SK-N-MC (cell line): ENCODE measurements at regions not wholly inside any gene's neighbourhood (a gene's known extent, or its start where the extent isn't known, plus 50 kb on each side); places are given as distances from the start of the nearest gene placed in this dataset.

Source experiments
- DNase-seq: peaks from one replicate; pipeline ENCODE4 v3.0.0-alpha.2; 2011; ENCODE audit warnings: low read depth, low spot score
- H3K27ac ChIP-seq: fragments of 200-600 bp; sonication (generic); 2 replicates; pipeline ENCODE4 v1.5.1; 2016; ENCODE audit warnings: mixed run types
- H3K36me3 ChIP-seq: fragments of 200-600 bp; sonication (generic); 2 replicates; pipeline ENCODE4 v1.6.1; 2017; ENCODE audit warnings: antibody characterized with exemption, low read length, mixed read lengths; ENCODE audit not compliant: insufficient read depth
- H3K4me3 ChIP-seq: fragments of 200-600 bp; sonication (generic); 2 replicates; pipeline ENCODE4 v1.5.1; 2016
- H3K9ac ChIP-seq: fragments of 200-600 bp; sonication (generic); 2 replicates; pipeline ENCODE4 v1.8.0; 2017; ENCODE audit warnings: mixed run types, mixed read lengths; ENCODE audit not compliant: insufficient read length
- H3K9me3 ChIP-seq: fragments of 200-600 bp; sonication (generic); 2 replicates; pipeline ENCODE4 v1.6.1; 2017; ENCODE audit warnings: low read depth, mild to moderate bottlenecking, antibody characterized with exemption, low read length, moderate library complexity, mixed read lengths
- EZH2 ChIP-seq: fragments of 200-600 bp; sonication (generic); IDR thresholded peaks from one replicate; pipeline ENCODE4 v1.6.1; 2017; ENCODE audit warnings: antibody characterized with exemption
- FOXP2 ChIP-seq: optimal IDR thresholded peaks from 2 replicates; pipeline ENCODE3; 2011; ENCODE audit warnings: mild to moderate bottlenecking, moderate library complexity; ENCODE audit not compliant: insufficient read depth; ENCODE audit errors: extremely low read length, control extremely low read depth
- POLR2AphosphoS5 ChIP-seq: IDR thresholded peaks from 2 replicates; pipeline ENCODE4 v1.6.1; 2012; ENCODE audit warnings: mild to moderate bottlenecking, low read depth, low read length, borderline replicate concordance

- DNase-seq: no peak
- H3K9me3 ChIP-seq: no peaks in the 10 kb centered on the region
- TF ChIP-seq FOXP2 (no peak), POLR2AphosphoS5 (no peak), EZH2 (no peak)
- H3K4me3 ChIP-seq: no peak overlapping the region
- no peak overlapping the region for H3K9ac ChIP-seq
- no peak overlapping the region for H3K27ac ChIP-seq
- no peaks in the 10 kb centered on the region for H3K36me3 ChIP-seq
These were observed 585.2 kb upstream of the B3GALT2 start for GRCh38 chr1:193771596-193771995.

- H3K27ac ChIP-seq: peak overlapping the region; percentile 69
- DNase-seq: peak; percentile 44
- H3K4me3 ChIP-seq: no peak overlapping the region
- no peaks in the 10 kb centered on the region for H3K9me3 ChIP-seq
- H3K9ac ChIP-seq: peak overlapping the region; percentile 16
- no peaks in the 10 kb centered on the region for H3K36me3 ChIP-seq
- no peak for TF ChIP-seq FOXP2
These were observed 583.2 kb upstream of the B3GALT2 start for GRCh38 chr1:193769651-193770050.

- TF ChIP-seq FOXP2 (no peak), POLR2AphosphoS5 (no peak), EZH2 (no peak)
- no peak overlapping the region for H3K27ac ChIP-seq
- no peak overlapping the region for H3K9ac ChIP-seq
These were observed 581.5 kb upstream of the B3GALT2 start for GRCh38 chr1:193767886-193768285.

GRCh38 chr1:193766329-193766728, 579.9 kb upstream of the B3GALT2 start:
- no peak for DNase-seq
- H3K9me3 ChIP-seq: no peaks in the 10 kb centered on the region
- TF ChIP-seq POLR2AphosphoS5 (no peak), FOXP2 (no peak), EZH2 (no peak)
- H3K36me3 ChIP-seq: no peaks in the 10 kb centered on the region
- no peak overlapping the region for H3K4me3 ChIP-seq
- H3K27ac ChIP-seq: no peak overlapping the region
- no peak overlapping the region for H3K9ac ChIP-seq

More at GRCh38 chr1:193767886-193768285, 581.5 kb upstream of the B3GALT2 start:
- Histone ChIP-seq H3K9me3 (no peaks in the 10 kb centered on the region), H3K4me3 (no peak overlapping the region), H3K36me3 (no peaks in the 10 kb centered on the region)
- DNase-seq: no peak

- Histone ChIP-seq H3K27ac (no peak overlapping the region), H3K4me3 (no peak overlapping the region), H3K9me3 (no peaks in the 10 kb centered on the region), H3K36me3 (no peaks in the 10 kb centered on the region), H3K9ac (no peak overlapping the region)
- TF ChIP-seq EZH2 (no peak), FOXP2 (no peak), POLR2AphosphoS5 (no peak)
- no peak for DNase-seq
These were observed 576.9 kb upstream of the B3GALT2 start for GRCh38 chr1:193763266-193763665.

- TF ChIP-seq POLR2AphosphoS5 (no peak), EZH2 (no peak), FOXP2 (no peak)
- no peak for DNase-seq
- no peaks in the 10 kb centered on the region for H3K36me3 ChIP-seq
- no peak overlapping the region for H3K27ac ChIP-seq
- H3K4me3 ChIP-seq: no peak overlapping the region
- H3K9ac ChIP-seq: no peak overlapping the region
- no peaks in the 10 kb centered on the region for H3K9me3 ChIP-seq
These were observed 575.8 kb upstream of the B3GALT2 start for GRCh38 chr1:193762236-193762635.

GRCh38 chr1:193755441-193755840, 569.0 kb upstream of the B3GALT2 start:
- DNase-seq: no peak
- no peaks in the 10 kb centered on the region for H3K9me3 ChIP-seq
- no peak for TF ChIP-seq POLR2AphosphoS5
- TF ChIP-seq EZH2: no peak
- no peak for TF ChIP-seq FOXP2
- no peak overlapping the region for H3K27ac ChIP-seq
- H3K9ac ChIP-seq: no peak overlapping the region
- H3K4me3 ChIP-seq: no peak overlapping the region
- H3K36me3 ChIP-seq: no peaks in the 10 kb centered on the region

GRCh38 chr1:193754732-193755427, 568.5 kb upstream of the B3GALT2 start:
- H3K27ac ChIP-seq: no peak overlapping the region
- no peaks in the 10 kb centered on the region for H3K36me3 ChIP-seq
- no peaks in the 10 kb centered on the region for H3K9me3 ChIP-seq
- DNase-seq: no peak
- H3K9ac ChIP-seq: no peak overlapping the region
- TF ChIP-seq POLR2AphosphoS5 (no peak), FOXP2 (no peak), EZH2 (no peak)
- H3K4me3 ChIP-seq: no peak overlapping the region

- TF ChIP-seq EZH2 (no peak), FOXP2 (no peak), POLR2AphosphoS5 (no peak)
- Histone ChIP-seq H3K9me3 (no peaks in the 10 kb centered on the region), H3K9ac (no peak overlapping the region), H3K4me3 (no peak overlapping the region), H3K36me3 (no peaks in the 10 kb centered on the region), H3K27ac (no peak overlapping the region)
- DNase-seq: no peak
These were observed 567.7 kb upstream of the B3GALT2 start for GRCh38 chr1:193754151-193754550.
